HG02623 (cell line): ENCODE measurements at regions not wholly inside any gene's neighbourhood (a gene's known extent, or its start where the extent isn't known, plus 50 kb on each side); places are given as distances from the start of the nearest gene placed in this dataset.
"Not testable (repeated sequence)": the region's sequence is repeated elsewhere in the genome, so short reads cannot be mapped to it uniquely, and the experiment has no call there.

Experiments used
- ATAC-seq: cut with Tn5 transposase; IDR thresholded peaks from one replicate; pipeline ENCODE4 v1.9.1; 2021; ENCODE audit warnings: moderate library complexity; ENCODE audit not compliant: unreplicated experiment

DNA sequence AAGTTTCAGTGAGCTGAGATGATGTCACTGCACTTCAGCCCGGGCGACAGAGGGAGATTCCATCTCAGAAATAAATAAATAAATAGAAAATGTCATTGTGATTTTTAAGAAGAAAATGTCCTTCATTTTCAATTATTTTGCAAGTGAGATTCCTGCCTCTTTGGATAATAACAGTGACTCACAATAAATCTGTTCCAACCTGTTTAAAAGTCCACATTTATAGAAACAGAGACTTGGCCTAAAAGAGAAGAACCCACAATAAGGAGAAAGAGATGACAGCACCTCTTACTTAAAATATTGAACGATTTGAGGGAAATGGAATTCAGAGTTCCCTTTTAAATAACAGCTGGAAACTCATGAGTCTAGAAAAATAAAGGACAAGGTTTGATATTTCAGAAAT lies 373.4 kb upstream of the NOX3 start:
- no peak for ATAC-seq

DNA sequence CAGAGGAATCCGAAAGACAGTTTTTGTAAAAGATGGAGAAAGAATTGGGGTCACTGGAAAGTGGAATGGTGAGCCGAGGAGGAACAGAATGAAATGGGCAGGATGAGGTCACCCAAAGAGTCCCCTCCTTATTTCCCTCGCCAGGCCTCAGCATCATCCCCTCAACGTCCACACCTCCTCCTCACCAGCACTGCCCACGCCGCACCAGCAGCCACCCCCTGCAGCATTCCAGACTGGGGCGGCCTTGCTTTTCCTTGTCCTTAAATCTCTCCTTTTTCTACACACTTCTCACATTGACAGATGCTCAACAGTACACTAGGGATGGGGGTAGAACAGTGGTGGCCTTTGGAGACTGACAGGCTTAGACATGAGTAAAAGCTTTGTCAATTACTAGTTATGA lies 363.1 kb upstream of the NOX3 start:
- no peak for ATAC-seq

DNA sequence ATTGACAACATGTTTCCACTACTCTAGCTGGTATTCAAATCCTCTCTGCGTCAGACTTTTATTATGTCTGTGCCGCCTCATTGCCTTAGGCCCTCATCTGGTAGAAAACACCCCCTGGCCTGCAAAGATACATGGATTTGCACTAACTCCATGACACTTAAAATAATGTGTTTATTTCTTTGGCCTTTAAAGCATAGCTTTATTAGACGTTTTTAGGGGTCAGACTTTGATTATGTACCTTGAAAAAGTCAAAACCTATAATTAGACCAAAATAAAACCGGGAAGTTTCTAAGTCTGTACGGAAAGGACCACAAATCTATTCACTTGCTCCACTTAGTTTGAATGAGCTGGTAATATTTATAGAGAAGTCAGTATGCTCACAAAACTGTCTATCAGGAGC lies 357.9 kb upstream of the NOX3 start:
- no peak for ATAC-seq

DNA sequence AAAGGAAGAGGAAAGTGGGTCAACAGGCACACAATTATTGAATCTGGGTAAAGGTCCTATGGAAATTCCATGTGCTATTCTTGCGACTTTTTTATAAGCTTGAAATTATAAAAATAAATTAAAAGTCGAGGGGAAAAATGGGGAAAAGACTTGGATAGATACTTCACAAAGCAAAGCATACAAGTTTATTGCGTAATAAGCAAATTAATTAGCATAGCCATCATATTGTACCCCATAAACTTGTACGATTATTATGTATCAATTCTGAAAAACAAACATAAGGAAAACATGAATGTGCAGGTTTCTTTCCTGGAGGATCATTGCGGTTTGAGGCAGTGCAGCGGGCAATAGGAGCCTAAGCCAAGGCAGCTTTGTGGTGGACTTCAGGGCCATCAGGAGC lies 351.6 kb upstream of the NOX3 start:
- ATAC-seq = no peak

DNA sequence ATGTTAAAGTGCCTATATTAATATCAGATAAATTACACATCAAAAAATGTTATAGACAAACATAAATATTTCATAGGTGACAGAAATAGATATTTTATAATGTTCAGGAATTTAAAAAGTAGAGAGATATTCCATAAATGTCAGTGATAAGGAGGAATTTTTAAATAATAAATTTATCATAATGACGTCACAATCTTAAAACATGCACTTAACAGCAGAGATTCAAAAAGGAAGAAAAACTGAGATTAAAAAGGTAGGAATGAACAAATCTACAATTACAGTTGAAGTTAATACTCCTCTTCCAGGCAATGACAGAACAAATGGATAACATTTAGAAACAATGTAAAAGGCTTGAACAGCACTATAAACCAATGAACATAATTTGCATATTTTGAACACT lies 345.4 kb upstream of the NOX3 start:
- ATAC-seq = no peak

DNA sequence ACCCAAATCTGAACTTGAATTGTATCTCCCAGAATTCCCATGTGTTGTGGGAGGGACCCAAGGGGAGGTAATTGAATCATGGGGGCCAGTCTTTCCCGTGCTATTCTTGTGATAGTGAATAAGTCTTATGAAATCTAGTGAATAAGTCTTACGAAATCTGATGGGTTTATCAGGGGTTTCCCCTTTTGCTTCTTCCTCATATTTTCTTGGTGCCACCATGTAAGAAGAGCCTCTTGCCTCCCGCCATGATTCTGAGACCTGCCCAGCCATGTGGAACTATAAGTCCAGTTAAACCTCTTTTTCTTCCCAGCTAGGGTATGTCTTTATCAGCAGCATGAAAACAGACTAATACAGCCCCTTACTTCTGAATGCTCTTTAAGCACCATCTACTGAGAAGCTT lies 343.2 kb upstream of the NOX3 start:
- not testable (repeated sequence) for ATAC-seq

DNA sequence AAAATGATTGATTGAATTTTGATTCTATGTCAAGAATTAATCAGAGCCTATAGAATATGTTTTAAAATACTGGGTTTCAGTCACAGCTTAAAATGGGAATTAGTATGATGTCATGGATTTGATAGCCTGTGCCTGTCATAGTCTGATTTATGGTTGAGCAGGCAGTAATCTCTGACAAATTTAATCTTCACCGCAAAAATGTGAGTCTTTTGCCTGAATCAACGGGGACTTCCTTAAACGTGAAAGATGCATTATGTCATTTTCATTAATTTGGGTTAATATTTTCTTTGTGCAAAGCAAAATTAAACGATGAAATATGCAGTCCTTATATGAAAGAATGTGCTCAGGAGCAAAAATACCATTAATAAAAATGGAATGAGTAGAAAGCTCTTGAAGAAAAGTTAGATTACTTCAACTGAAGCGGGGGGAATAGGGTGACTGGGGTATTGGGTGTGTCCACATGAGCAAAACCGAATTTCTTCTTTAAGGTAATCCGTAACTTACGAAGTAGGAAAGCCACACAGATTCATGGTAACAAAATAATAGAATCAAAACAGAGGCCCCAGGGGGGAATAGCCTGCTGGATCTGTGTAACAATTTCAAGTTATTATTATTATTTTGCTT lies 339.6 kb upstream of the NOX3 start:
- no peak for ATAC-seq

DNA sequence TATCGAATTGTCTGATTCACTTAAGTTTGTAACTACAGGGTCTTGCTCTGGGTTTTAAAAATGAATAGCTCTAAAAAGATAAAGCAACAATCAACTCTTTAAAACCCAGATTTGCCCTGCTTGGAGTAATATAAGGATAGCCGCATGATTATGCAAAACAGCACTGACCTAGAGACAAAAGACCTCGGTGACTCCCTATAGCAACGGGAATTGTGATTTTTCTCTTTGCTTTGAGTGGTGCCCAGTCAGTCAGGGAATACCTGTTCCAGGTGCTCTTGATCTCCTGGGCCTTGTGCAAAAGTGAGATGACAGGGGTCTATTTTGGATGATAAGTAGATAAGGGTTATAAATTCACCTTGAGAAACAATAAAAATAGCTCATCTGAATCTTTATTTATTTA lies 336.3 kb upstream of the NOX3 start:
- ATAC-seq = no peak

DNA sequence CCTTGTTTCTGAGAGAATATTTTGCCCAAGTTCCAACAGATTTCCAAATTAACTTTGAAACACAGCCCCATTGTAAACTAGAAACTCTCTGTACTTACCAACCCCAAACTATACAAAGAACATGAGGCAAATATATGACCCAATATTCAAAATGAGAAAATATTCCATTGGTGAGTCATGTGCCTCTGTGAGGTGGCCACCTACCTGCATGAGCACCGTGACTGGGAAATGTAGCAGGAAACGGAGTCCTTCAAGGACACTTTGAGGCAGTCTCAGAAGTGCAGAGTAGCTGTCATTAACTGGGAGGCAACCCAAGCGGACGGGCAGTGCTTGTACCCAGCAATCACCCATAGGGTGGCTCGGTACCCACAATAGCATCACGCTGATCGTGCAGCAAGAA lies 335.5 kb upstream of the NOX3 start:
- no peak for ATAC-seq

DNA sequence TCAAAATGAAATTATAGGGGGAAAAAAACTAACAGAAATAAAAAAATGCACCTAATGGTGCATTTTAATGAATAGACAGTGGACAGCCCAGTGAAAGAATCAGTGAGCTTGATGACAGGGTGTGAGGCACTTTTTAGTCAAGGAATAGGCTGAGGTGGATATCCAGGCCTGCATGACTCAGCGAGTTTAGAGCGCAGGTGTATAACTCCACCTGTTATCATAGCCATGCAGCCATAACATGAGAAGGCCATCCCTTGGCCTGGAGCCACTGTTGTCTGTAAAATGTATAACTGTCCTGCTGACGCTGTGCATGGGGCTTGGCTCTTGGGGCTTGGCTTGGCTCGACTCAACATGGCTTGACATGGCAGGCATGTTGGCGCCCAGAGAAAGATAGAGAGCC lies 331.5 kb upstream of the NOX3 start:
- ATAC-seq = no peak

DNA sequence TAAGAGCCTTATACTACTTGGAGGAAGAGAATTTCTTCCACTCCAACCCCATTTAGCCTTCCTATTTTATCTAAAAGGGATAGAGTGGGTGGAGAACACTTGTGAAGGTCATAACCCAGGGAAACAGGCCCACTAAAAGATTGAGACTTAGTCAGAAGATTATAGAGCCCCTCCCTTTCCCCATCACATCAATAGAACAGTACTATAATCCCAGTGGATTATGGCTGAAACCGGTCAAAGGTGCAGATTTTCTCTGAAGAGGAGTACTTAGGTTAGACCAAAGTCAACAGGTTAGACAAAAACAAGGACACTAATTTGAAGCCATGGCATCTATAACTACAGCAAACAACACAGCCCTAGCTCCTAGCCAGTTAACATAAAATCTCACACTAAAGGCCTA lies 330.9 kb upstream of the NOX3 start:
- no peak for ATAC-seq

DNA sequence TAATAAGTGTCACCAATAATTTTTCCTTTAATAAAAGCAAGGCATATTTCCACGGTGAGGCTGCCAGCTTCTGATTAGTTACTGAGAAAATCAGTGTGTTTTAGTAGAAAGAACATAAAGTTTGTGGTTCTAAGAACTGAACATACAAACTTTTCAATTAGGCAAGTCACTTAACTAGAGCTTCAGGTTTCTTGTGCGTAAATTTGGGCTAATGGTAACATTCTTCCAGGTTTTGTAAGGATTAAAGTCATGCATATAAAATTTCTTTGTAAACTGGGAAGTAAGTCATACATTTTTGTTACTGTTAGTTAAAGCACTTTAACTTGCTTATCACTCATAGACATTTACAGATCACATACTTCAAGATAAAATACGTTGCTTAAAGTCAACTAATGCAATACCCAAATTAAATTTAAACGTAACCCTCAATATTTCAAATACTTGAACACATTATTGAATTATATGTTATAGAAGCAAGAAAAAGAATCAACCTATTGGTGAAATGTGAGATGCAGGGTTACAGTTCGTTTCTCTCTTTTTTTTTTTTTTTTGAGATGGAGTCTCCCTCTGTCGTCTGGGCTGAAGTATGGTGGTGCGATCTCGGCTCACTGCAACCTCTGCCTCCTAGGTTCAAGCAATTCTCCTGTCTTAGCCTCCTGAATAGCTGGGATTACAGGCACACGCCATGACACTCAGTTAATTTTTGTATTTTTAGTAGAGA lies 327.3 kb upstream of the NOX3 start:
- ATAC-seq = no peak

DNA sequence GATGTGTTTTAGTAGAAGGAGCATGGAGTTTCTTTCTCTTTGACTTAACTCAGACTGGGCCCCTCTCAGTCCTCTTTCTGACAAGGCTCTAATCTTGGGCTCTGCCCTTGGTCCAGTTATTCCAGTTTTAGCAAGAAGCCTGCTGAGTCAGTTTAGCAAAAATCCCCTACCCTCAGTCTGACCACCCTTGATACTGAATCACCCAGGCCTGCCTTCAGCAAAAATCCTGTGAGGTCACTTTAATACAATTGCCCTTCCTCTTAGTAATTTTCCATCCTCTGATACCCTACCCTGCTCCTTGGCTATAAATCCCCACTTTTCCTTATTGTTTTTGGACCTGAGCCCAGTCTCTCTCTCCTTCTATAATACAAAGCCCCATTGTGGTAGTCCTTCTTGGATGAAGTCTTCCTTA lies 326.7 kb upstream of the NOX3 start:
- ATAC-seq = no peak

DNA sequence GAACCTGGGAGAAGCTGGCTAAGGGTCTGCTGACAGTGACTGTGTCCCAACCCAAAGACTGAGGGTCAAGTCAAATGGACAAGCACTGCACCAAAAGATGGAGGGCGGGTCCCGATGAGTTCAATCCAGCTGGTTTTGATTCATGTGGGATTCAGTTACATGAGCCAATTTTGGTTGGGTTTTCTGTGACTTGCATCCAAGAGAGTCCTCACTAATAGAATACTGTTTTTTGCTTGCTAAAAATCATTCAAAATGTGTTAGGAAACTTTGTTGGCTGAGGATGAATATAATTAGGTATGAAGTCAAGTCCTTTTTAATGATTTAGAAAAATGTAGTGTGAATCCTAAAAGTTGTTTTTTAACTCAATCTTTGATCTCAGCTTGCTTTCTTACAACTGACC lies 323.8 kb upstream of the NOX3 start:
- no peak for ATAC-seq

DNA sequence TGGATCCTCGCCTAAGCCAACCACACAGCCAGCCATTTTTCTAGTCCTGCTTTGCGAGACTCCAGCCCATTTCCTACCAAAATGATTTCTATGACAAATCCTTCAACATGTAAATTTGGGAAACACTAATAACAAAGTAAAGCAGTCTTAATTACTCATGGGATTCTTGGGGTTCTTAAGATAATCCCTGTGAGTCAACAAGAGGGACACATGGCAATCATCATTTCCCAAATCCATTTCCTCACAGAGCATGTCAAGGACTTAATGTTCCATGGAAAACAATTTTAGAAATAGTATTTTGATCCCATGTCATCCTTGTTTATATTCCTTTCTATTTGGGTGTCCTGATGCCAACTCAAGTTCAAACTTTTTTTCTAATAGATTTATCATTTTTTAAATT lies 322.7 kb upstream of the NOX3 start:
- ATAC-seq = no peak

DNA sequence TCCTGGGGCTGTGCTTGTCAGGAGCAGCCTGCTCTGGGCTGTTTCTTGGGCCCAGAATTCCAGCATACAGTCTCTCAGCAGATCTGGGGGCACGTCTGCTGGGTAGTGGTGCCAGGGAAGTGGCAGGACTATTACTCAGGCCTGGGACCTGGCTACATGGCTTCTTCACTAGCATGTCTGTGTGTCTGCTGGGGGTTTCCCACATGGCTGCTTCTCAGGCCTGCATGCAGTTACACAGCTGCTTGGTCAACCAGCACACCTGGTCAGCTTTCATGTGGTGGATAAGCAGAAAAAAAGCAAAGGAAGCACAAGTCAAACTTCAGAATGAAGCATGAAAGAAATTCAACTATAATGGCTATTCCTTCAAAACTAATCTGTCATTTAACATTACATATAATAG lies 316.2 kb upstream of the NOX3 start:
- no peak for ATAC-seq

DNA sequence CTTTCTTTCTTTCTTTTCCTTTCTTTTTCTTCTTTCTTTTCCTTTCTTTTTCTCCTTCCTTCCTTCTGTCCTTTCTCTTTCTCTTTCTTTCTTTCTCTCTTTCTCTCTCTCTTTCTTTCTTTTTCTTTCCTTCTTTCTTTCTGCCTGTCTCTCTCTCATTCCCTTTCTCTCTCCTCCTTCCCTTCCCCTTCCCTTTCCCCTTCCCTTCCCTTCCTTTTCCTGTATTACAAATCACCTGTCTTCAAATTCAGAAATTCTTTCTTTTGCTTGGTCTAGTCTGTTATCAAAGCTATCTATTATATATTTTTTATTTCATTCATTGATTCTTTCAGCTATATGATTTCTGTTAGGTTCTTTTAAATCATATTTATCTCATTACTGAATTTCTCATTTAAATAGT lies 315.2 kb upstream of the NOX3 start:
- no peak for ATAC-seq

DNA sequence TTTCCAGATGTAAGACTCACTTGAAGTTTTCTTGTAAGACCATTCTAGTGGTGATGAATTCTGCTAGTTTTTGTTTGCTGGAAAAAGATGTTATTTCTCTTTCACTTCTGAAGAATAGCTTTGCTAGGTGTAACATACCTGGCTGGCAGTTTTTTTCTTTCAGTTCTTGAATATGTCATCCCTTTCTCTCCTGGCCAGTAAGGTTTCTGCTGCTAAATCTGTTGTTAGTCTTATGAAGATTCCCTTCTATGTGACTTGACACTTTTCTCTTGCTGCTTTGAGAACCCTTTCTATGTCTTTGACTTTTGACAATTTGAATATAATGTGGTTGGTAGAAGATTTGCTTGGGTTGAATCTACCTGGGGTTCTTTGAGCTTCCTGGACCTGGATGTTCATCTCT lies 314.7 kb upstream of the NOX3 start:
- ATAC-seq = no peak

DNA sequence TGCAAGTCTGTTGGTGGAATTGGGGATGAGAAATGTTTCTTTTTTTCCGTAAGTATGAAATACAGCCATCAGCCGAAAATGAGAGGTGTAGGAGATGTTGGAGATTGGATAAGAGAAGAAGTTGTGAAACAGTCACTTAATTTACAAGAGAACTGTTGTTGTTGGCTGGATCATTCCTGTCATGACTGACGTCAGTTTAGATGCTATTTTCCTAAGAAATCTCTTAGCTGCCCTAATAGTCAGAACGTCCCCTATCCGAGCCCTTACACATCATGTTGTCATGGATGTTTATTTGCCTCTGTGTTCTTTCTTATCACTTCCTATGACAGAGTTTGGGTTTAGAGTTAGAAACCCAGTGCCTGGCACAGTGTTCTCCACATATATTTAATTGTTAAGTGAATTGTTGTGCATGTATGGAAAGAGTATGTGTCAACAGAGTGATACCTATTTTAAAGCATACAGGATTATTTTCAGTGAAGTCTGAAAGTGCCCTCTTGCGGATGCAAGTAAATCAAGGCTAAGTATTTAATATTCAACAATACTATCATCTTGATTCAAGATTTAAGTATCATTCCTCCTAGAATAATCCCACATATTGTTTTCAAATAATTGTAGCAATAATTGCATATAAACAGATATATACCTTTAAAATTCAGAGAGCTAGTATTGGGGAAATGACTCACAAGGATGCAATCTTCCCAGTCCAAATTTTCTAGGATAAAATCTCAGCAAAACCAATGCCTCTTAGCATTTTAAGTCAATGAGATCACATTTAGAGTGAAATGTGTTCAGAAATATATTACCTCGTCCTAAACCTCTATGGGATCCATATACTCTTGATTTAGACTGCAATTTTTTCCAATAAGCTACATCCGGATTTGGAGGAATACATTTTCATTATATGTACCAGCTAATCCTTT lies 309.9 kb upstream of the NOX3 start:
- no peak for ATAC-seq

DNA sequence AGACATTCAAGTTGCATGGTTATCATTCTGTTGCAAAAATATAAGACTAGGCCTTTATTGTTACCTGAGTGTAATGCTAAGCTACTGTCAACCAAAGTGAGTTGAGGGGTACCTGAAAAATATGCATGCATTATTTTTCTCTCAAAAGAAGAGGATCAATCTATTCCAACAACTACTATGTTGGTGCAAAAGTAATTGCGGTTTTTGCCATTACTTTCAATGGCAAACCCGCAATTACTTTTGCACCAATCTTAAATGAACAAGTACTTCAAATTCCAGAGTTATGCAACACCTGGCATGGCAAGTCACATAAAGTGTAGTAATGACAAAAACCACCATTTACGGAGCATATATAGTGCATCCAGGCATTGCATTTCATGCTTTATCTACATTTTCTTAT lies 307.0 kb upstream of the NOX3 start:
- no peak for ATAC-seq

DNA sequence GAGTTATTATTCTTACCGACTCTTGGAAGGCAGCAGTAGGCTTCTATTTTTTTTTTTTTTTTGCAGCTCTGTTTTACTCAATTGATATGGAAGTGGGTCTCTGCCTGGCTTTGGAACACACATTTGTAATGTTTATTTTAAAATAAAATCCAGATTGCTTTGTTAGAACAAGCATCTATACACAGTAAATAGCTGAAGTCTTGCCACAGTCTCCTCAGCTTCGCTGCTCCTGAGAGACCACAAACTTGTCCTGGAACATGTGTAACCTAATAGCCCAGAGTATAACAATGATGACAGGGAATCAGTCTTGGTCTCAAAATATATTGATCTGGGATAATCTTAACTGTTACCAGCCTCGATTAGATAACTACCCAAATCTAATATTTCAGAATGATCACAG lies 299.8 kb upstream of the NOX3 start:
- no peak for ATAC-seq

DNA sequence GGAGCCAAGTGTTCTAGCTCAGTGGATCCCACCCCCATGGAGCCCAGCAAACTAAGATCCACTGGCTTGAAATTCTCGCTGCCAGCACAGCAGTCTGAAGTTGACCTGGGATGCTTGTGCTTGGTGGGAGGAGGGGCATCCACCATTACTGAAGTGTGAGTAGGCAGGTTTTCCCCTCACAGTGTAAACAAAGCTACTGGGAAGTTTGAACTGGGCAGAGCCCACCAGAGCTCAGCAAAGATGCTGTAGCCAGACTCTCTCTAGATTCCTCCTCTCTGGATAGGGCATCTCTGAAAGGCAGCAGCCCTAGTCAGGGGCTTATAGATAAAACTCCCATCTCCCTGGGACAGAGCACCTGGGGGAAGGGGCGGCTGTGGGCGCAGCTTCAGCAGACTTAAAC lies 293.1 kb upstream of the NOX3 start:
- ATAC-seq = not testable (repeated sequence)
